CD4-positive, alpha-beta memory T cell (primary cell): ENCODE measurements at regions not wholly inside any gene's neighbourhood (a gene's known extent, or its start where the extent isn't known, plus 50 kb on each side); places are given as distances from the start of the nearest gene placed in this dataset.

Experiments used
- CTCF ChIA-PET: fragments of 350-600 bp; sonication (Branson Sonifier 250); formaldehyde crosslinking; loops from one replicate; lab custom pipeline; 2021; ENCODE audit warnings: inconsistent platforms; ENCODE audit not compliant: partially characterized antibody; lab: Charles Lee
- POLR2A ChIA-PET: fragments of 350-600 bp; sonication (Branson Sonifier 250); formaldehyde crosslinking; loops from one replicate; lab custom pipeline; 2021; ENCODE audit not compliant: partially characterized antibody; lab: Charles Lee
- DNase-seq, 5 donors: peaks; one replicate each; pipeline versions ENCODE4 v3.0.0 to v3.0.0-alpha.2; 2020 to 2022; ENCODE audit warnings: mixed read lengths in 1 of 5
- H3K27ac ChIP-seq: one replicate; pipeline ENCODE4 v1.7.0; 2013; ENCODE audit warnings: low read depth, low read length
- H3K27me3 ChIP-seq: 2 replicates; pipeline ENCODE4 v1.7.0; 2013; ENCODE audit warnings: mild to moderate bottlenecking, low read length, moderate library complexity; ENCODE audit not compliant: insufficient read depth
- H3K36me3 ChIP-seq: 2 replicates; pipeline ENCODE4 v1.7.0; 2013; ENCODE audit warnings: mild to moderate bottlenecking, low read length, moderate library complexity; ENCODE audit not compliant: insufficient read depth
- H3K4me1 ChIP-seq: 2 replicates; pipeline ENCODE4 v1.7.0; 2013; ENCODE audit warnings: mild to moderate bottlenecking, low read length, moderate library complexity; ENCODE audit not compliant: insufficient read depth
- H3K4me3 ChIP-seq, 2 donors: one replicate each; pipeline ENCODE4 v1.7.0; 2013; ENCODE audit warnings: low read length in 2 of 2, mild to moderate bottlenecking in 1 of 2
- H3K9me3 ChIP-seq, 2 donors: one replicate each; pipeline ENCODE4 v1.7.0; 2013; ENCODE audit warnings: low read length in 2 of 2, control low read depth in 1 of 2; ENCODE audit not compliant: control insufficient read depth in 1 of 2
- H3K27ac Mint-ChIP-seq, 7 donors: one replicate each; pipeline ENCODE4 v1.8.0; 2020 to 2021; ENCODE audit warnings: mixed read lengths in 7 of 7, mild to moderate bottlenecking in 6 of 7, inconsistent platforms in 3 of 7, moderate library complexity in 3 of 7
- H3K27me3 Mint-ChIP-seq, 2 donors: one replicate each; pipeline ENCODE4 v1.8.0; 2020 to 2021; ENCODE audit warnings: mixed read lengths in 2 of 2
- H3K36me3 Mint-ChIP-seq, 2 donors: one replicate each; pipeline ENCODE4 v1.8.0; 2020 to 2021; ENCODE audit warnings: mixed read lengths in 2 of 2, inconsistent platforms in 1 of 2, mild to moderate bottlenecking in 1 of 2
- H3K4me1 Mint-ChIP-seq, 4 donors: one replicate each; pipeline ENCODE4 v1.8.0; 2020 to 2021; ENCODE audit warnings: mixed read lengths in 4 of 4, mild to moderate bottlenecking in 1 of 4
- H3K4me3 Mint-ChIP-seq, 8 donors: one replicate each; pipeline ENCODE4 v1.8.0; 2020 to 2021; ENCODE audit warnings: mixed read lengths in 8 of 8, mild to moderate bottlenecking in 7 of 8, moderate library complexity in 6 of 8, inconsistent platforms in 3 of 8
- H3K9me3 Mint-ChIP-seq, 8 donors: one replicate each; pipeline ENCODE4 v1.8.0; 2020 to 2021; ENCODE audit warnings: mixed read lengths in 8 of 8, mild to moderate bottlenecking in 5 of 8, inconsistent platforms in 3 of 8, moderate library complexity in 1 of 8
- intact Hi-C: fragments of 100-400 bp; cut with micrococcal nuclease; formaldehyde crosslinking; loops from one replicate; pipeline ENCODE4 v1.15.1; 2023

DNA sequence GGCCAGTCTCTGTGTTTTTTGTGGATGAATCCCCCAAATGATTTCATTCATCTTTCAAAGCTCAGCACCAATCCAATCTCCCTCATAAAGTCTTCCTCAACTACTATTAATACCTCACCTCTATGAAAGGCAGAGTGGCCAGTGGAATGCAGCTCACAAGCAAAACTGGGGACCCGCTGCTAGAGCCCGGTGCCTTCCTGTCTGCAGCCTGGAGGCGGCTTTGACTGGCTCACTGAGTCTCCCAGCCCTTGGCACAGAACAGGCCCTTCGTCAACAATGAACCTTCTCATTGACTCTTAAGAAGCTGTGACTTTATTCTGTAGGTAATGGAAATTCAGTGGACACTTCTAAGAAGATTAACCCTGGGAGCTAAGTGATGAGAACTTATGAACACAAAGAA is 86.8 kb upstream of the RAB4A start:
- DNase-seq = no peak
- peaks cover 7 to 16% (median 9%) of the 10 kb centered on the region in 4 donors for H3K4me1 Mint-ChIP-seq
- H3K9me3 ChIP-seq = no peaks in the 10 kb centered on the region
- no peaks in the 10 kb centered on the region for H3K36me3 ChIP-seq
- no peaks in the 10 kb centered on the region for H3K4me1 ChIP-seq
- H3K27me3 ChIP-seq = no peaks in the 10 kb centered on the region
- H3K9me3 Mint-ChIP-seq = no peaks in the 10 kb centered on the region
- POLR2A ChIA-PET = interaction anchor here (1.0 kb wide), 1 partner anchor 19 kb away, joined by 3 read pairs; no protein-coding TSS in a partner anchor
- H3K27ac ChIP-seq = no peak overlapping the region
- CTCF ChIA-PET = no interaction called here
- intact Hi-C loops = no loop called here
- no peak overlapping the region for H3K27ac Mint-ChIP-seq
- H3K4me3 ChIP-seq = no peak overlapping the region
- H3K36me3 Mint-ChIP-seq = no peaks in the 10 kb centered on the region
- H3K4me3 Mint-ChIP-seq = peak overlapping the region in 1 of 8 donors; percentile 18
- no peaks in the 10 kb centered on the region for H3K27me3 Mint-ChIP-seq

- ChIA-PET POLR2A (no interaction called here), CTCF (no interaction called here)
- peaks cover 7 to 18% (median 13%) of the 10 kb centered on the region in 4 donors for H3K4me1 Mint-ChIP-seq
Measured at GRCh38 chr1:229185963-229186362, 84.9 kb upstream of the RAB4A start.

GRCh38 chr1:229186373-229187056 is 84.4 kb upstream of the RAB4A start:
- H3K4me1 ChIP-seq = no peaks in the 10 kb centered on the region
- H3K36me3 Mint-ChIP-seq = no peaks in the 10 kb centered on the region
- intact Hi-C loops = no loop called here
- POLR2A ChIA-PET = no interaction called here
- H3K4me3 Mint-ChIP-seq = peak overlapping the region in 5 of 8 donors; percentile 22 to 66 (median 35)
- H3K4me3 ChIP-seq = no peak overlapping the region
- no peaks in the 10 kb centered on the region for H3K9me3 ChIP-seq
- H3K27ac ChIP-seq = no peak overlapping the region
- H3K27ac Mint-ChIP-seq = peak overlapping the region in 5 of 7 donors; percentile 23 to 88 (median 79)
- H3K9me3 Mint-ChIP-seq = no peaks in the 10 kb centered on the region
- H3K27me3 ChIP-seq = no peaks in the 10 kb centered on the region
- no peaks in the 10 kb centered on the region for H3K36me3 ChIP-seq
- CTCF ChIA-PET = no interaction called here
- no peak for DNase-seq
- peaks cover 9 to 22% (median 16%) of the 10 kb centered on the region in 4 donors for H3K4me1 Mint-ChIP-seq
- peaks cover 0 to 2% of the 10 kb centered on the region in 2 donors for H3K27me3 Mint-ChIP-seq

More at GRCh38 chr1:229185963-229186362, 84.9 kb upstream of the RAB4A start:
- DNase-seq = no peak
- no peaks in the 10 kb centered on the region for H3K36me3 ChIP-seq
- peaks cover 0 to 2% of the 10 kb centered on the region in 2 donors for H3K27me3 Mint-ChIP-seq
- no peak overlapping the region for H3K27ac ChIP-seq
- intact Hi-C loops = no loop called here
- no peaks in the 10 kb centered on the region for H3K9me3 ChIP-seq
- no peaks in the 10 kb centered on the region for H3K4me1 ChIP-seq
- H3K36me3 Mint-ChIP-seq = no peaks in the 10 kb centered on the region
- H3K4me3 ChIP-seq = no peak overlapping the region
- H3K27me3 ChIP-seq = no peaks in the 10 kb centered on the region
- no peak overlapping the region for H3K27ac Mint-ChIP-seq
- H3K9me3 Mint-ChIP-seq = no peaks in the 10 kb centered on the region
- peak overlapping the region in 2 of 8 donors; percentile 23 to 35 for H3K4me3 Mint-ChIP-seq

GRCh38 chr1:229190057-229190575 is 80.8 kb upstream of the RAB4A start:
- POLR2A ChIA-PET = interaction anchor here (0.5 kb wide), 1 partner anchor 37 kb away, joined by 3 read pairs; no protein-coding TSS in a partner anchor
- Histone ChIP-seq H3K9me3 (no peaks in the 10 kb centered on the region), H3K27ac (no peak overlapping the region), H3K36me3 (no peaks in the 10 kb centered on the region), H3K4me3 (no peak overlapping the region), H3K4me1 (peaks cover 5% of the 10 kb centered on the region), H3K27me3 (no peaks in the 10 kb centered on the region)
- DNase-seq = no peak
- Mint-ChIP-seq H3K36me3 (no peaks in the 10 kb centered on the region), H3K27me3 (peaks cover 0 to 2% of the 10 kb centered on the region in 2 donors), H3K27ac (peak overlapping the region in 1 of 7 donors; percentile 4), H3K4me3 (no peak overlapping the region), H3K9me3 (no peaks in the 10 kb centered on the region), H3K4me1 (peaks cover 11 to 32% (median 15%) of the 10 kb centered on the region in 4 donors)
- CTCF ChIA-PET = no interaction called here
- intact Hi-C loops = no loop called here

GRCh38 chr1:229191066-229191674 is 79.7 kb upstream of the RAB4A start:
- no peak for DNase-seq
- Histone ChIP-seq H3K36me3 (no peaks in the 10 kb centered on the region), H3K4me3 (no peak overlapping the region), H3K9me3 (no peaks in the 10 kb centered on the region), H3K27me3 (no peaks in the 10 kb centered on the region), H3K27ac (no peak overlapping the region), H3K4me1 (peaks cover 5% of the 10 kb centered on the region)
- Mint-ChIP-seq H3K36me3 (no peaks in the 10 kb centered on the region), H3K27me3 (peaks cover 0 to 2% of the 10 kb centered on the region in 2 donors), H3K4me1 (peaks cover 9 to 30% (median 13%) of the 10 kb centered on the region in 4 donors), H3K9me3 (no peaks in the 10 kb centered on the region), H3K27ac (no peak overlapping the region), H3K4me3 (no peak overlapping the region)
- intact Hi-C loops = no loop called here
- ChIA-PET CTCF (no interaction called here), POLR2A (no interaction called here)

GRCh38 chr1:229192031-229192430 is 78.9 kb upstream of the RAB4A start:
- no peaks in the 10 kb centered on the region for H3K9me3 ChIP-seq
- H3K4me3 ChIP-seq = no peak overlapping the region
- H3K36me3 Mint-ChIP-seq = no peaks in the 10 kb centered on the region
- H3K4me3 Mint-ChIP-seq = no peak overlapping the region
- no peak overlapping the region for H3K27ac ChIP-seq
- peak overlapping the region in 1 of 7 donors; percentile 64 for H3K27ac Mint-ChIP-seq
- intact Hi-C loops = no loop called here
- no peak for DNase-seq
- peaks cover 3 to 22% (median 7%) of the 10 kb centered on the region in 4 donors for H3K4me1 Mint-ChIP-seq
- H3K9me3 Mint-ChIP-seq = no peaks in the 10 kb centered on the region
- H3K36me3 ChIP-seq = no peaks in the 10 kb centered on the region
- POLR2A ChIA-PET = no interaction called here
- CTCF ChIA-PET = no interaction called here
- H3K27me3 Mint-ChIP-seq = peaks cover 0 to 2% of the 10 kb centered on the region in 2 donors
- H3K4me1 ChIP-seq = peaks cover 5% of the 10 kb centered on the region
- H3K27me3 ChIP-seq = no peaks in the 10 kb centered on the region

GRCh38 chr1:229192853-229193252 is 78.1 kb upstream of the RAB4A start:
- peaks cover 5% of the 10 kb centered on the region for H3K4me1 ChIP-seq
- ChIA-PET CTCF (no interaction called here), POLR2A (no interaction called here)
- Mint-ChIP-seq H3K27me3 (peaks cover 0 to 2% of the 10 kb centered on the region in 2 donors), H3K36me3 (no peaks in the 10 kb centered on the region), H3K4me1 (peaks cover 3 to 22% (median 7%) of the 10 kb centered on the region in 4 donors), H3K4me3 (no peak overlapping the region), H3K27ac (no peak overlapping the region), H3K9me3 (no peaks in the 10 kb centered on the region)
- H3K9me3 ChIP-seq = no peaks in the 10 kb centered on the region
- no peak for DNase-seq
- intact Hi-C loops = no loop called here
- no peak overlapping the region for H3K27ac ChIP-seq
- no peak overlapping the region for H3K4me3 ChIP-seq
- no peaks in the 10 kb centered on the region for H3K36me3 ChIP-seq
- no peaks in the 10 kb centered on the region for H3K27me3 ChIP-seq
